Brain pericyte (primary cell): ENCODE measurements at regions not wholly inside any gene's neighbourhood (a gene's known extent, or its start where the extent isn't known, plus 50 kb on each side); places are given as distances from the start of the nearest gene placed in this dataset.

Experiments used
- DNase-seq: peaks from one replicate; pipeline ENCODE4 v3.0.0-alpha.2; 2012; ENCODE audit warnings: low read depth, low spot score

DNA sequence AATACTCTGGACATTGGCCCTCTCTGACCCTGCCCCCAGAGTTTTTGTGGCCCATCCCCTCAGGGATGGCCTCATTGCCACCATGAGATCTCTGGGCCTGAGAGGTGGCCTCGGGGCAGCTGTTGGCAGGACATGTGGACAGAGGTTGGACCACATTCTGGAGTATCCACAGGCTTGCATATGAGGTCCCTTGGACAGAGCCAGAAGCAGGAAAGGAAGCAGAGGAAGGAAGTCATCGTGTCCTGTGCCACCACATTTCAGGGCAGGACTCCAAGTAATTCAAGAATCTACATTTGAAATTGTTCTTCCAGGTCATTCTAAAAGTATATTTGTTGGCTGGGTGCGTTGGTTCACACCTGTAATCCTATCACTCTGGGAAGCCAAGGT is 95.9 kb upstream of the PPP2R5A start:
- no peak for DNase-seq

DNA sequence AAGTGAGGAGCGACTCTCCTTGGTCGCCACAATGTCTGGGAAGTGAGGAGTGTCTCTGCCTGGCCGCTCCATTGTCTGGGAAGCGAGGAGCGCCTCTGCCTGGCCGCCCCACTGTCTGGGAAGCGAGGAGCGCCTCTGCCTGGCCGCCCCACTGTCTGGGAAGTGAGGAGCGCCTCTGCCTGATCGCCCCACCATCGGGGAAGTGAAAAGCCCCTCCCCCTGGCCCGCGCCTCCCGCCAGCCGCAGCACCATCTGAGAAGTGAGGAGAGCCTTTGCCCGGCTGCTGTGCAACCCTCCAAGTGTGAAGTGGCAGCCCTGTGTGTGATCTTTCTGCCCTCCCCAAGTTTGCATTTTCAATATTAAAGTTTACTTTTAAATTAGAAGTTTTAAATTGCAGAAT is 95.0 kb upstream of the PPP2R5A start:
- DNase-seq = no peak

DNA sequence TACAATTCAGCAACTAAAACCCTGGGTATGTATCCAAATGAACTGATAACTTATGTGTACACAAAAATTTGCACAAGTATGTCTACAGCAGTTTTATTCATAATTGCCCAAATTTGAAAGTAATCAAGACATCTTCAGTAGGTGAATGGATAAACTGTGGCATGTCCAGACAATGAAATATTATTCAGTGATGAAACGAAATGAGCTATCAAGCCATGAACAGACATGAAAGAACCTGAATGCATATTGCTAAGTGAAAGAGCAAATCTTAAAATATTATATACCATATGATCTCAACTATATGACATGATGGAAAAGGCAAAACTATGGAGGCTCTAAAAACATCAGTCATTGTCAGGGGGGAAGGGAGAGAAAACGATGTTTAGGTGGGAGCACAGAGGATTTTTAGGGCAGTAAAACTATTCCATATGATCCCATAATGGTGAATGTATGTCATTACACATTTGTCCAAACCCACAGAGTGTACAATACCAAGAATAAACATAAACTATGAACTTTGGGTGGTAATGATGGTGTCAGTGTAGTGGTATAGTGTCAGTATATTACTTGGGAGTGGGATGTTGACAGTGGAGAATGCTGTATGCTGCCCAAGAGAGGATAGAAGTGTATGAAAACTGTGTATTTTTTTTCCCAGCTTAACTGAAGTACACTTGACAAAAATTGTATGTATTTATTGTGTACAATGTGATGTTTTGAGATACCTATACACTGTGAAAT is 92.8 kb upstream of the PPP2R5A start:
- DNase-seq = no peak

DNA sequence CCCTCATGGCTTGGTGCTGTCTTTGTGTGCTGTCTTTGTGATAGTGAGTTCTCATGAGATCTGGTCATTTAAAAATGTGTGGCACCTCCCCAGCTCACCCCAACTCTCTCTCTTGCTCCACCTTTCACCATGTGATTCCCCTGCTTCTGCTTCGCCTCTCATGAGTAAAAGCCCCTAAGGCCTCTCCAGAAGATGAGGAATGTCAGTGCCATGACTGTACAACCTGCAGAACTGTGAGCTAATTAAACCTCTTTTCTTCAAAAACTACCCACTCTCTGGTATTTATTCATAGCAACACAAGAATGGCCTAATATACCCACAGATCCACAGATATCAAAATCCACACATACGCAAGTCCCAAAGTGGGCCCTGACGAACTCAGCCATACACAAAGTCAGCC is 88.9 kb upstream of the PPP2R5A start:
- no peak for DNase-seq

GRCh38 chr1:212201461-212201860 is 83.7 kb upstream of the PPP2R5A start:
- DNase-seq = no peak

GRCh38 chr1:212203630-212204029 is 81.6 kb upstream of the PPP2R5A start:
- no peak for DNase-seq

- no peak for DNase-seq
Measured at GRCh38 chr1:212205006-212205405, 80.2 kb upstream of the PPP2R5A start.

DNA sequence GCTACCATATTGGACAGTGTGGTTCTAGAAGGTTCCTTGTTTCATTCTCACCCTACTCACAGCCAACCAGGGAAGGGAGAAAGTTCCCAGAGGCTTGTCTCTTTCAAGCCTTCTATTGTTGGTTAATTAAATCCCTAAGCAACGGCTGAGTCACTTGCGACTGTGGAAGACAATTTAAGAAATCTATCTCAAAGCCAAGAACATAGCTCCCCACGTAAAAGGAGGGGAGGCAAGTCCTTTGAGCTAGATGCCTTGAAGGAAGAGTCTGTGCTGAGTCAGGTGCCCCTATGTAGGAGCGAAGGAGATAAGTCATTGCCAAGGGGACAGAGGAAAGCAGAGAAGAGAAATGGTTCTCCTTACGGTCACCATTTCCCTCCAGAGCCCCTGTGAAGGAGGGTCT is 79.4 kb upstream of the PPP2R5A start:
- no peak for DNase-seq

DNA sequence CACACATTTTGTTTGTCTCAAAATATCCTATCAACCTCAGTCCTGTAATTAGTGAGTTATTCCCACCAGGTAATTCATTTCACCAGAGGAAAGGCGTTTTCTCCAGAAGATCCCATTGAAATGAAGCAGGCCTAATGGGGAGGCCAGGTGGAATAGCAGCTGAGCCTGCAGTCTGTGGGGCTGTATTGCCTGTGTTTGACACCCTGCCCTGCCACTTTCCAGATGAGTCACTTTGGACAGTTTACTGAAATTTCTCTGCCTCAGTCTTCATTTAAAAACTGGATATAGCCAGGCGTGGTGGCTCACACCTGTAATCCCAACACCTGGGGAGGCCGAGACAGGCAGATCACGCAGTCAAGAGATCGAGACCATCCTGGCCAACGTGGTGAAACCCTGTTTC is 78.1 kb upstream of the PPP2R5A start:
- no peak for DNase-seq

GRCh38 chr1:212207822-212208520 is 77.2 kb upstream of the PPP2R5A start:
- no peak for DNase-seq

DNA sequence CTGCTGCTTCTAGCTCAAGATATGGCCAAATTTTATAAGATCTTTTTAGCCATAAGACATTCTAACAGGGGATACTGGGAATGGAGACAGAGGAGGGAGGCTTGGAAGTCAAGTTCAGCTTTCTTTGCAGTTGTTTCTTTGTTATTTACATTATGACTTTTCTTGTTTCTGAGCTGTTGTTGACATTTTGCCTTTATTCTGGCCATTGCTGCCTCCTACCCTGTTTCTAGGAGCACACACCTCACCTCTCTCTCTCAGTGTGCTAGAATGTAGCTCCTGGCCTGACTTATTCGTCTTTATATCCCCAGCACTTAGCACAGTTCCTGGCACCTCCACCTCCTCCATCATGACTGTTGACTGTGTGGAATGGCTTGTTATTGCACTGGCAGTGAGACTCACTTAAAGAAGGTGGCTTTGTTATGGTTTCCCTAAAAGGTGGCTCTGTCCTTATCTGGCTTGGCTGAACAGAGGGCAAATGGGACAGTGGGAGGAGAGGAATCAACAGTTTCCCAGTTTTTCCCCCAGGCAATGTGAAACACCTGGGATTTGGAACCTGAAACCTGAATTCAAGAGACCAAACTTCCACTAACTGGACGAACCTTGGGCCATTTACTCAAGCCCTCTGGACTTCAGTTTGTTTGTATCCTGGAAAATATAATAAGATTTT is 76.1 kb upstream of the PPP2R5A start:
- no peak for DNase-seq

DNA sequence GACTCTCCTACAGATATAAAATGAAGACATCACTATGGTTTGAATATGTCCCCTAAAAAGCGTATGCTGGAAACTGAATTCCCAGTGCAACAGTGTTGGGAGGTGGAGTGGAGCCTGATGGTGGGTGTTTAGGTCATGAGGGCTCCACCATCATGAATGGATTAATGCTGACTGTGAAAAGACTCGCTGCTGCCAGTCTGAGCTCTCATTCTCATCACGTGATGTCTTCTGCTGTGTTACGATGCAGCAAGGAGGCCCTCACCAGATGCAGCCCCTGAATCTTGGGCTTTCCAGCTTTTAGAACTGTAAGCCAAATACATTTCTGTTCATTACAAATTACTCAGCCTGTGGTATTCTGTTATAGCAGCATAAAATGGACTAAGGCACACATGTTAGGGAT is 73.8 kb upstream of the PPP2R5A start:
- DNase-seq = no peak

DNA sequence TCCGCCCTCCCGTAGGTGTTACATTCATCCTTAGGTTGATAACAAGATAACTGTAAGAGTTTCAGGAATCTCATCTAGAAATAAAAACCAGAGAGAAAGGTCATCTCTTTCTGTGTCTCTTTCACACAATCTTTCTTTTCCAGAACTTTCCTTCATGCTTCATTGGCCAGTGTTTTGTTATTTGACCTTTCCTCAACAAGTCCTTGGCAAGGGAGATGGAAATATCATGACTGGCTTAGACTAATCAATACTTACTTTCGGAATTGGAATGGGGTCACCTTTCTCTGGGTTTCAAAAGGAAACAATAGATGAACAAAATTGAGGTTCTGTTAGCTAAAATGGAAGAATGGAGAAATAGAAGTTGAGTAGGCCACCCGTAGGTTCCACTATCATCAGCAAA is 72.9 kb upstream of the PPP2R5A start:
- DNase-seq = no peak

- DNase-seq = no peak
Measured at GRCh38 chr1:212212906-212213305, 72.3 kb upstream of the PPP2R5A start.

- no peak for DNase-seq
Measured at GRCh38 chr1:212213784-212214183, 71.4 kb upstream of the PPP2R5A start.

DNA sequence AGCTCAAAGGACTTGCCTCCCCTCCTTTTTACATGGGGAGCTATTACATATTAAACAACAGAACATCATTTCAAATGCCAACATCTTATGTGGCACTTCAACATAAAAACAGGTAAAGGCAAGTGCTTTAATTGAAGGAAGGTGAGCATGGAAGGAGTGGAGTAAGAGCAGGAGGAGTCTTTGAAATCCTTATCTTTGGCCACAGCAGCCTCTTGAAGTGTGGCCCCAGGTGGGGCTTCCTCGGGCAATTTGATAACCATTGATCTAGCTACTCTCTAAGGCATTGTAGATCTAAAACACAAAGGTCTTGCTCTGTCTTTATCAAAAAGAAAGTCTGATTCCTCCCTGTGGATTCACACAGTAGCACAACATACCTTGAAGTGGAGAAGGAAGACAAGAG is 70.9 kb upstream of the PPP2R5A start:
- DNase-seq = no peak

GRCh38 chr1:212215910-212216309 is 69.3 kb upstream of the PPP2R5A start:
- DNase-seq = no peak

DNA sequence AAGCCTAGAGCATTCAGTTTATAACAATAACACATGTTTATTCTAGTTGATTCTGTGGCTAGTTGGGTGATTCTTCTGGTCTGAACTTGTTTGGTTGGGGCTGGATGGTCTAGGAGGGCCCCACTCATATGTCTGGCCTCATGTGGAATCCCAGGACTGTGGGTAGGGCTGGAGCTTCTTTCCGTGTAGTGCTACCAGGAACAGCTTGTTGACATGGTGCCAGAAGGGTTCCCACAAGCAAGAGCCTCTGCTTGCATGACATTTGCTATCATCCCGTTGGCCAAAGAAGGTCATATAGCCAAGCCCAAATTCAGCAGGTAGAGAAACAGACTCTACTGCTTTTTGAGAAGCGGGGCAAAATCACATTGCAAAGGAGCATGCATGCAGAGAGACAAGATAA is 67.6 kb upstream of the PPP2R5A start:
- DNase-seq = no peak

DNA sequence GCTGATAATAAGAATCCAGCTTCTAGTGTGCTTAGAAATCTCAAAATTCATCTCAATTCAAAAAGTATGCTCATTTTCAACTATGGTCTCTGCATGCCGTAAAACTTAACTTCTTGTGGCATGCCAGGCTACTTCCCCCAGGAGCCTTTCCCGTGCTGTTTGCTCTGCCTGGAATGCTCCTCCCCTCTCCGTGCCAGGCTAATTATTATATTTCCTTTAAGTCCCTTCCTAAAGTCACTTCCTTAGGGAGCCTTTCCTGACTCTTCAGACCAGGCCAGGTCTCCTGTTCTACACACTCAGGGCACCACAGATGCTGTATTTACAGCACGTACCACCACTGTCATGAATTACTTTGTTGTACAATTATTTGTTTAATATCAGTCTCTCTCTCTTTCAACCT is 67.1 kb upstream of the PPP2R5A start:
- DNase-seq = no peak

- DNase-seq = peak; percentile 45
Measured at GRCh38 chr1:212218911-212219310, 66.3 kb upstream of the PPP2R5A start.

- DNase-seq = no peak
Measured at GRCh38 chr1:212219679-212220463, 65.3 kb upstream of the PPP2R5A start.

DNA sequence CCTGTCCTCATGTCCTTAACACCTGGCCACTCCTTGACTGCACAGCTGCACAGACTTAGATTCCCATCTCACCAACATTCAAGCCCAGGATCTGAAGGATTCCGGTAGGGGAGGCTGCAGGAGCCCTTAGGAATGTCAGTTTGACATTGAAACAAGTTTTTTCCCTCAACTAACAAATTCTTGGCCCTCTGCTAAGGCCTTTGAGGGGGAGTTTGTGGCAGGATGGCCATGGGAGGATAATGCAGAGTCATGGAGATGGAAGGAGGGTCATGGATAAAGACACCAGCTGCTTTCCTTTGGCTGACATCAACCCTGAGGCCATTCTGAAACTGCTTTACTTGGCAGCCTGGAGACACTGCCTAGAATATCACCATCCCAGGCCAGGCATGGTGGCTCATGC is 63.4 kb upstream of the PPP2R5A start:
- DNase-seq = no peak
